Effector memory CD4-positive, alpha-beta T cell (primary cell): ENCODE measurements at regions not wholly inside any gene's neighbourhood (a gene's known extent, or its start where the extent isn't known, plus 50 kb on each side); places are given as distances from the start of the nearest gene placed in this dataset.
"Not testable (repeated sequence)": the region's sequence is repeated elsewhere in the genome, so short reads cannot be mapped to it uniquely, and the experiment has no call there.

ENCODE experiments used
- DNase-seq, 3 donors: peaks; one replicate each; pipeline ENCODE4 v3.0.0-alpha.2; 2020
- H3K27ac ChIP-seq: 2 replicates; pipeline ENCODE4 v1.7.0; 2013; ENCODE audit warnings: mild to moderate bottlenecking, low read length, moderate library complexity; ENCODE audit not compliant: insufficient read depth, poor library complexity, severe bottlenecking
- H3K27me3 ChIP-seq: replicated peaks from 2 replicates; pipeline ENCODE4 v1.7.0; 2013; ENCODE audit warnings: mild to moderate bottlenecking, low read length; ENCODE audit not compliant: insufficient read depth, control insufficient read depth, poor library complexity, severe bottlenecking
- H3K36me3 ChIP-seq: 2 replicates; pipeline ENCODE4 v1.7.0; 2013; ENCODE audit warnings: mild to moderate bottlenecking, low read length, moderate library complexity; ENCODE audit not compliant: control insufficient read depth, insufficient read depth
- H3K4me1 ChIP-seq: 2 replicates; pipeline ENCODE4 v1.7.0; 2013; ENCODE audit warnings: low read length, mild to moderate bottlenecking; ENCODE audit not compliant: control insufficient read depth, insufficient read depth, poor library complexity, severe bottlenecking
- H3K4me3 ChIP-seq: 2 replicates; pipeline ENCODE4 v1.7.0; 2013; ENCODE audit warnings: low read length, low read depth, mild to moderate bottlenecking; ENCODE audit not compliant: insufficient read depth, poor library complexity, severe bottlenecking
- H3K9me3 ChIP-seq: 2 replicates; pipeline ENCODE4 v1.7.0; 2013; ENCODE audit warnings: mild to moderate bottlenecking, low read length, moderate library complexity; ENCODE audit not compliant: control insufficient read depth

GRCh38 chr9:64017666-64018065, 1267.3 kb downstream of the FOXD4L5 start:
- not testable (repeated sequence) for DNase-seq, H3K27ac ChIP-seq, H3K27me3 ChIP-seq, H3K4me1 ChIP-seq, H3K4me3 ChIP-seq, H3K36me3 ChIP-seq, H3K9me3 ChIP-seq

- not testable (repeated sequence) for H3K36me3 ChIP-seq, H3K27ac ChIP-seq, H3K27me3 ChIP-seq, H3K4me3 ChIP-seq, H3K4me1 ChIP-seq, H3K9me3 ChIP-seq
- peak in 1 of 3 donors; percentile 20 for DNase-seq
Measured at GRCh38 chr9:64016845-64017406, 1268.1 kb downstream of the FOXD4L5 start.

GRCh38 chr9:64016246-64016645, 1268.8 kb downstream of the FOXD4L5 start:
- H3K4me3 ChIP-seq, H3K27me3 ChIP-seq, DNase-seq, H3K36me3 ChIP-seq, H3K27ac ChIP-seq, H3K4me1 ChIP-seq, H3K9me3 ChIP-seq: not testable (repeated sequence)

- H3K4me1 ChIP-seq, result no peaks in the 10 kb centered on the region
- no peaks in the 10 kb centered on the region for H3K36me3 ChIP-seq
- no peak overlapping the region for H3K27ac ChIP-seq
- DNase-seq, result no peak
- H3K27me3 ChIP-seq, result no peaks in the 10 kb centered on the region
- no peaks in the 10 kb centered on the region for H3K9me3 ChIP-seq
- no peak overlapping the region for H3K4me3 ChIP-seq
Measured at GRCh38 chr9:64015136-64015535, 1269.9 kb downstream of the FOXD4L5 start.

- H3K27me3 ChIP-seq, H3K36me3 ChIP-seq, H3K4me3 ChIP-seq, DNase-seq, H3K4me1 ChIP-seq, H3K9me3 ChIP-seq, H3K27ac ChIP-seq: not testable (repeated sequence)
Measured at GRCh38 chr9:64014386-64015091, 1270.5 kb downstream of the FOXD4L5 start.

GRCh38 chr9:64013122-64013521, 1271.9 kb downstream of the FOXD4L5 start:
- not testable (repeated sequence) for DNase-seq, H3K4me3 ChIP-seq, H3K27me3 ChIP-seq, H3K27ac ChIP-seq, H3K9me3 ChIP-seq, H3K36me3 ChIP-seq, H3K4me1 ChIP-seq

- H3K4me3 ChIP-seq, DNase-seq: not testable (repeated sequence)
Measured at GRCh38 chr9:64012014-64012413, 1273.0 kb downstream of the FOXD4L5 start.

GRCh38 chr9:63979741-63980140, 1305.3 kb downstream of the FOXD4L5 start:
- H3K9me3 ChIP-seq, H3K27ac ChIP-seq, H3K4me3 ChIP-seq, H3K4me1 ChIP-seq, DNase-seq, H3K36me3 ChIP-seq, H3K27me3 ChIP-seq: not testable (repeated sequence)

More at GRCh38 chr9:64012014-64012413, 1273.0 kb downstream of the FOXD4L5 start:
- H3K27me3 ChIP-seq, H3K4me1 ChIP-seq, H3K27ac ChIP-seq, H3K9me3 ChIP-seq, H3K36me3 ChIP-seq: not testable (repeated sequence)
